Neural cell (in vitro differentiated cells): ENCODE measurements at regions not wholly inside any gene's neighbourhood (a gene's known extent, or its start where the extent isn't known, plus 50 kb on each side); places are given as distances from the start of the nearest gene placed in this dataset.

Source experiments
- H2AFZ ChIP-seq: fragments of 200-600, 300-800 bp; sonication (generic), shearing (Covaris generic); 2 replicates; pipeline ENCODE4 v1.6.0; 2014; ENCODE audit warnings: low read depth, mild to moderate bottlenecking, antibody characterized with exemption, low read length, moderate library complexity
- H3F3A ChIP-seq: fragments of 200-600 bp; shearing (Covaris generic); 2 replicates; pipeline ENCODE4 v1.6.1; 2016; ENCODE audit warnings: mild to moderate bottlenecking, moderate library complexity, mixed read lengths, antibody characterized with exemption, low read length; ENCODE audit not compliant: insufficient read depth, poor library complexity, severe bottlenecking
- H3K27ac ChIP-seq: fragments of 200-600, 300-800 bp; sonication (generic), shearing (Covaris generic); 2 replicates; pipeline ENCODE4 v1.5.1; 2014; ENCODE audit warnings: mild to moderate bottlenecking, low read length, moderate library complexity
- H3K27me3 ChIP-seq: fragments of 300-800, 200-600 bp; sonication (generic), shearing (Covaris generic); 2 replicates; pipeline ENCODE4 v1.6.0; 2014; ENCODE audit warnings: mild to moderate bottlenecking, low read depth, low read length, moderate library complexity; ENCODE audit not compliant: insufficient read depth
- H3K36me3 ChIP-seq: fragments of 300-800, 200-600 bp; sonication (generic), shearing (Covaris generic); 2 replicates; pipeline ENCODE4 v1.5.1; 2014; ENCODE audit warnings: mild to moderate bottlenecking, antibody characterized with exemption, low read length, moderate library complexity; ENCODE audit not compliant: insufficient read depth
- H3K4me2 ChIP-seq: fragments of 300-800, 200-600 bp; sonication (generic), shearing (Covaris generic); 2 replicates; pipeline ENCODE4 v1.6.0; 2014; ENCODE audit warnings: mild to moderate bottlenecking, low read length
- H3K4me3 ChIP-seq: fragments of 300-800, 200-600 bp; sonication (generic), shearing (Covaris generic); 2 replicates; pipeline ENCODE4 v1.5.1; 2014; ENCODE audit warnings: mild to moderate bottlenecking, low read length, moderate library complexity
- H3K79me2 ChIP-seq: fragments of 200-600 bp; shearing (Covaris generic); replicated peaks from 2 replicates; pipeline ENCODE4 v1.6.0; 2014; ENCODE audit warnings: mild to moderate bottlenecking, low read length, moderate library complexity; ENCODE audit not compliant: insufficient read depth
- H3K9ac ChIP-seq: fragments of 300-800, 200-600 bp; sonication (generic), shearing (Covaris generic); 2 replicates; pipeline ENCODE4 v1.6.1; 2016; ENCODE audit warnings: mild to moderate bottlenecking, low read length, mixed read lengths
- H3K9me2 ChIP-seq: fragments of 200-600 bp; shearing (Covaris generic); 2 replicates; pipeline ENCODE4 v1.6.1; 2016; ENCODE audit warnings: mild to moderate bottlenecking, low read length, mixed read lengths; ENCODE audit not compliant: insufficient read depth
- H3K9me3 ChIP-seq: fragments of 200-600, 300-800 bp; sonication (generic), shearing (Covaris generic); 2 replicates; pipeline ENCODE4 v1.6.1; 2016; ENCODE audit warnings: mild to moderate bottlenecking, mixed run types, low read length, moderate library complexity, mixed read lengths
- H4K20me1 ChIP-seq: fragments of 200-600 bp; shearing (Covaris generic); 2 replicates; pipeline ENCODE4 v1.6.1; 2016; ENCODE audit warnings: mild to moderate bottlenecking, mixed run types; ENCODE audit not compliant: insufficient read depth
- EP300 ChIP-seq: fragments of 450-650 bp; conservative IDR thresholded peaks from 2 replicates; pipeline ENCODE4 v1.6.1; 2014; ENCODE audit warnings: antibody characterized with exemption, mild to moderate bottlenecking, moderate library complexity; ENCODE audit not compliant: poor library complexity, severe bottlenecking
- EZH2 ChIP-seq: fragments of 200-600, 300-800 bp; shearing (Covaris generic), sonication (generic); IDR thresholded peaks from 2 replicates; pipeline ENCODE4 v1.6.1; 2014; ENCODE audit warnings: antibody characterized with exemption, low read length, borderline replicate concordance, mild to moderate bottlenecking; ENCODE audit not compliant: insufficient read depth, poor library complexity, severe bottlenecking
- MXI1 ChIP-seq: fragments of 450-650 bp; conservative IDR thresholded peaks from 2 replicates; pipeline ENCODE4 v1.6.1; 2014; ENCODE audit warnings: antibody characterized with exemption, mild to moderate bottlenecking; ENCODE audit not compliant: poor library complexity, severe bottlenecking
- POLR2AphosphoS5 ChIP-seq: IDR thresholded peaks from 2 replicates; pipeline ENCODE4 v1.6.1; 2012
- RAD21 ChIP-seq: fragments of 450-650 bp; conservative IDR thresholded peaks from 2 replicates; pipeline ENCODE4 v1.6.1; 2014; ENCODE audit warnings: antibody characterized with exemption, mild to moderate bottlenecking, moderate library complexity
- REST ChIP-seq: IDR thresholded peaks from 2 replicates; pipeline ENCODE4 v1.6.1; 2012; ENCODE audit warnings: borderline replicate concordance
- SMC3 ChIP-seq: fragments of 450-650 bp; conservative IDR thresholded peaks from 2 replicates; pipeline ENCODE4 v1.6.1; 2014; ENCODE audit warnings: antibody characterized with exemption, mild to moderate bottlenecking, moderate library complexity; ENCODE audit not compliant: poor library complexity
- TAF1 ChIP-seq: IDR thresholded peaks from 2 replicates; pipeline ENCODE4 v1.6.1; 2012; ENCODE audit warnings: low read depth
- TF ChIP-seq, protein P1 (sequence below): fragments of 450-650 bp; IDR thresholded peaks from 2 replicates; pipeline ENCODE4 v1.5.1; 2014; ENCODE audit warnings: antibody characterized with exemption, mild to moderate bottlenecking, moderate library complexity; ENCODE audit not compliant: poor library complexity, severe bottlenecking

GRCh38 chr6:48782225-48782624, 671.2 kb upstream of the PTCHD4 start (continued):
- TF ChIP-seq MXI1 (no peak), SMC3 (no peak)

GRCh38 chr6:48777411-48777810, 666.4 kb upstream of the PTCHD4 start:
- no peaks in the 10 kb centered on the region for H4K20me1 ChIP-seq
- H3K27me3 ChIP-seq = no peaks in the 10 kb centered on the region
- no peak overlapping the region for H3K9ac ChIP-seq
- H3K4me2 ChIP-seq = no peak overlapping the region
- no peak for TF ChIP-seq MXI1
- no peak for TF ChIP-seq EP300
- no peak for TF ChIP-seq REST
- TF ChIP-seq EZH2 = no peak
- no peak for TF ChIP-seq SMC3
- TF ChIP-seq RAD21 = no peak
- TF ChIP-seq, protein P1, sequence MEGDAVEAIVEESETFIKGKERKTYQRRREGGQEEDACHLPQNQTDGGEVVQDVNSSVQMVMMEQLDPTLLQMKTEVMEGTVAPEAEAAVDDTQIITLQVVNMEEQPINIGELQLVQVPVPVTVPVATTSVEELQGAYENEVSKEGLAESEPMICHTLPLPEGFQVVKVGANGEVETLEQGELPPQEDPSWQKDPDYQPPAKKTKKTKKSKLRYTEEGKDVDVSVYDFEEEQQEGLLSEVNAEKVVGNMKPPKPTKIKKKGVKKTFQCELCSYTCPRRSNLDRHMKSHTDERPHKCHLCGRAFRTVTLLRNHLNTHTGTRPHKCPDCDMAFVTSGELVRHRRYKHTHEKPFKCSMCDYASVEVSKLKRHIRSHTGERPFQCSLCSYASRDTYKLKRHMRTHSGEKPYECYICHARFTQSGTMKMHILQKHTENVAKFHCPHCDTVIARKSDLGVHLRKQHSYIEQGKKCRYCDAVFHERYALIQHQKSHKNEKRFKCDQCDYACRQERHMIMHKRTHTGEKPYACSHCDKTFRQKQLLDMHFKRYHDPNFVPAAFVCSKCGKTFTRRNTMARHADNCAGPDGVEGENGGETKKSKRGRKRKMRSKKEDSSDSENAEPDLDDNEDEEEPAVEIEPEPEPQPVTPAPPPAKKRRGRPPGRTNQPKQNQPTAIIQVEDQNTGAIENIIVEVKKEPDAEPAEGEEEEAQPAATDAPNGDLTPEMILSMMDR = no peak
- TF ChIP-seq POLR2AphosphoS5 = no peak
- TF ChIP-seq TAF1 = no peak
- H3F3A ChIP-seq = no peaks in the 10 kb centered on the region
- H3K27ac ChIP-seq = no peak overlapping the region
- no peaks in the 10 kb centered on the region for H3K36me3 ChIP-seq
- no peak overlapping the region for H2AFZ ChIP-seq
- no peak overlapping the region for H3K4me3 ChIP-seq
- H3K9me3 ChIP-seq = no peaks in the 10 kb centered on the region
- H3K9me2 ChIP-seq = no peaks in the 10 kb centered on the region
- no peaks in the 10 kb centered on the region for H3K79me2 ChIP-seq

DNA sequence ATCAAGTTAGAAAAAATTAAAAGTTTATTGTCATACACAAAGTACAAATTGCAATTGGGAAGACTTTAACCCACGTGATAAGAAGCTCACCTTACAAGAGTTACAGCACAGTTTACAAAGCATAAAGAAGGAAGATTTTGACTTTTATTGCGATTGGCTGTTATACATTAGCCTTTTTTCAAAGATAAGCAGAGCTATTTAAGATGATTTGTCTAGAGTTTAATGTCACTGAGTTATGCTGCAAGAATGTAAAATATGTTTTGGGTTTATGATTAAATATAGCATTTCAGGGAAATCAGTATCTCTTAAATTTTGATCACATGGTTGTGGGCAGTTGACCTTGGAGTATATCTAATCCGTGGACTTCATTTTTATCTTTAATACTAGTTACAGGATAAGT, 664.2 kb upstream of the PTCHD4 start:
- no peak for TF ChIP-seq SMC3
- TF ChIP-seq EP300 = no peak
- TF ChIP-seq RAD21 = no peak
- TF ChIP-seq MXI1 = no peak
- no peak for TF ChIP-seq REST
- TF ChIP-seq, protein P1 = no peak
- Histone ChIP-seq H3K4me2 (no peak overlapping the region), H3K9ac (no peak overlapping the region)

More for the DNA sequence above, 664.2 kb upstream of the PTCHD4 start:
- H3K9me3 ChIP-seq = no peaks in the 10 kb centered on the region
- H3F3A ChIP-seq = no peaks in the 10 kb centered on the region
- H3K4me3 ChIP-seq = no peak overlapping the region
- H3K36me3 ChIP-seq = no peaks in the 10 kb centered on the region
- H3K9me2 ChIP-seq = no peaks in the 10 kb centered on the region
- H4K20me1 ChIP-seq = no peaks in the 10 kb centered on the region
- no peaks in the 10 kb centered on the region for H3K27me3 ChIP-seq
- H3K79me2 ChIP-seq = no peaks in the 10 kb centered on the region
- no peak overlapping the region for H2AFZ ChIP-seq
- H3K27ac ChIP-seq = no peak overlapping the region
